HG02885 (cell line): ENCODE measurements at regions not wholly inside any gene's neighbourhood (a gene's known extent, or its start where the extent isn't known, plus 50 kb on each side); places are given as distances from the start of the nearest gene placed in this dataset.
"Not testable (repeated sequence)": the region's sequence is repeated elsewhere in the genome, so short reads cannot be mapped to it uniquely, and the experiment has no call there.

Source experiments
- ATAC-seq: cut with Tn5 transposase; IDR thresholded peaks from one replicate; pipeline ENCODE4 v1.9.1; 2021; ENCODE audit warnings: mild to moderate bottlenecking; ENCODE audit not compliant: unreplicated experiment, poor library complexity

GRCh38 chr21:35206141-35207125, 157.3 kb upstream of the RUNX1 start:
- ATAC-seq, result peak; percentile 59

- ATAC-seq, result no peak
Measured at GRCh38 chr21:35204850-35205541, 155.9 kb upstream of the RUNX1 start.

DNA sequence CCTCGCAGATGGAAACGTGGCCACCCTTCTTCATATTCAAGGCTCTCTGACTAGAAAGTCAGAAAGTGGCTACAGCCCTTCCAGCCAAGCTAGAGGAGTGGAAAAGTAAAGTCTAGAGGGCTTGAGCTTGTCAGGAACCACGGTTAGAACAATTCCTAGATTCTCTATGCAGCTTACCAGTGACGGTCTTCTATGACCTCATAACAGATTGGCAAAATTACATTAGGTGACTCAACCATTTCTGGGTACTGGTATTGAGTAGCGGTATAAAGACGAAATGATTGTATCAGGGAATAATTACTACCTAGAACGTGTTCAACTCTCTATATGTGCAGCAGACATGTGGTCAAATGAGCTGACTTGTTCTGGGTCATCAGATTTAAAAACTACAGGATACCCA, 155.0 kb upstream of the RUNX1 start:
- ATAC-seq, result no peak

- no peak for ATAC-seq
Measured at GRCh38 chr21:35203093-35203977, 154.2 kb upstream of the RUNX1 start.

- ATAC-seq, result no peak
Measured at GRCh38 chr21:35202431-35202830, 153.3 kb upstream of the RUNX1 start.

- no peak for ATAC-seq
Measured at GRCh38 chr21:35201799-35202198, 152.7 kb upstream of the RUNX1 start.

- no peak for ATAC-seq
Measured at GRCh38 chr21:35201288-35201687, 152.2 kb upstream of the RUNX1 start.

- no peak for ATAC-seq
Measured at GRCh38 chr21:35199733-35200015, 150.6 kb upstream of the RUNX1 start.

- no peak for ATAC-seq
Measured at GRCh38 chr21:35198982-35199732, 150.1 kb upstream of the RUNX1 start.

- no peak for ATAC-seq
Measured at GRCh38 chr21:35198565-35198964, 149.5 kb upstream of the RUNX1 start.

GRCh38 chr21:35197992-35198431, 148.9 kb upstream of the RUNX1 start:
- ATAC-seq, result no peak

DNA sequence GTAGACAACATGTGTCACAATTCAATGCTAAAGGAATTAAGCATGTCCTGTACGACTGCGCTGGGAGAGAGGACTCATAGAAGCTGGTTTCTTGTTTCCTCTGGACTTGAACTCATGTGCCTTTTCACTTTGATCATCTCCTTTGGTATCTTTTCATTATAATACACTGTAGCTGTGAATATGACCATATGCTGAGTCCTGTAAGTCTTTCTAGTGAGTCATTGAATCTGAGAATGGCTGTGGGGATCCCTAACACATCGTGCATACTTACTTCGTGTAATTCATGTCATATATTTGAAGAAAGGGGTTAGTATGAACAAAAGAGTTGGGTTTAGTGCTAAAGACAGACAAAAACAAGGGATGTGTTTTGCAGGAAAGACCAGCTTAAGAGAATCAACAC, 148.1 kb upstream of the RUNX1 start:
- no peak for ATAC-seq

DNA sequence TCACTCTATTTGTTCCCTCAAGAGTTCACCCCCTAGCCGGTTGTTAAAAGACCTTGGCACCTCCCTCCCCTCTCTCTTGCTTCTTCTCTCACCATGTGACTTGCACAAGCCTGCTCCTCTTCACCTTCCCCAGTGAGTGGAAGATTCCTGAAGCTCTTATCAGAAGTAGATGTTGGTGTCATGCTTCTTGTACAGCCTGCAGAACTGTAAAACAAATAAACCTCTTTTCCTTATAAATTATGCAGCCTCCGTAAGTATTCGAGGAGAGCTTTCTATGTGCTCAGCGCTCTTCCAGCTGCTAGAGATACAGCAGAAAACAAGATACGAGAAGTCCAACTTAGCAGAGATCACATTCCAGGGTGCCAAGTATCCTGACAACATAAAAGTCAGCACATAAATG, 147.0 kb upstream of the RUNX1 start:
- no peak for ATAC-seq

GRCh38 chr21:35195232-35195631, 146.1 kb upstream of the RUNX1 start:
- no peak for ATAC-seq

GRCh38 chr21:35191754-35192153, 142.7 kb upstream of the RUNX1 start:
- ATAC-seq, result no peak

GRCh38 chr21:35191128-35191527, 142.0 kb upstream of the RUNX1 start:
- no peak for ATAC-seq

DNA sequence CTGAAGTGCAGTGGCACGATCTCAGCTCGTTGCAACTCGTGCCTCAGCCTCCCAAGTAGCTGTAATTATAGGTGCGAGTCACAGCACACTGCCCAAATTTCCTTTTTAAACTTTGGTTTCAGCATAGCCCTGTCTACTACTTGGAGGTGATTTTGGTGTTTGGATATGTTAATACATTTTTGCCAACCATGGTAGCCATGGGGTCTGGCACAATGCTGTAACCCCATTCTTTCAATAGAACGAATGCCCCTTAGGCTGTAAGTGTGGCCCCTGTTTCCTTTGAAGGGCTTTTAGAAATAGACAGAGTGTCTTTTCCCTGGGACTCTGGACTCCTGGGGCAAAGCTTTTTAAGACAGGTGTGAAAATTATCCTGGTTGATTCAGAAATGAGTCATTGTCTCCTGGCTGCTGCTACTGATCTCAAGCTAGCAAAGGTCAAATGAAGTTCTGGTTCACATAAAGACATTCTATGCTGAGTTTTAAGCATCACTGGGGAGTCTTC, 141.1 kb upstream of the RUNX1 start:
- ATAC-seq, result no peak

DNA sequence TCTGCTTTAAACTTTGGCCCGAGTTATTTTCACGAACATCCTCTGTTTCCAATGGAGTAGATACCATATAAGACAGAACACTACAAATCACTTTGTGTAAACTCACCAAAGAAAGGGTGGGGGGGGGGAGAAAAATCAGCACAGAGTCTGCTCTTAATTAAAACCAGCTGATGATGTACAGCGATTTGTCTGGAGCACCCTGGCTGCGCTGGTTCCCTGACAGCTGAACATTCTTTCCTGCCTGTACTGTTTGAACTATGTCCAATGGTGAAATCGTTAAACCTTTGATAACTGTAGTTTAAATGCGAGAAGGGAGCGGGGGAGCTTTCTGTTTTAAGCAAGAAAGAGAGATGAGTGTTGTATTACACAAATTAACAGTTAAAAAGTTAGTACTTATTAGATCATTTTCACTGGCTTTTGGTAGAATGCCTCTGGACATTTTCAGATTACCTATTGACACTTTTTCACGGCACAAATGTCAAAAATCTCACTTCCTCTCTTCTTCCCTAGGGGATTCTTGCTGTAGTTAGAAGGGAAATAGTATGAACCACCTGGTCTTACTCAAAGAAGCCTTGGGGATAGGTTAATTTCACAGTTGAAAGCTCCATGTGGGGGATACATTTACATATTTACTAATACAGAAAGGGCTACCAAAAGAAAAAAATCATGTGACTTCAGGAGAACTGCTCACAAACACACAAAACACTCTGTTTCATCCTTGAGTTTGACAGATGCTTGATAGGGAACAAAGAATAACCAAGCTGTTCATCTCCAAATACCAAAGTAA, 140.2 kb upstream of the RUNX1 start:
- peak; percentile 92 for ATAC-seq

DNA sequence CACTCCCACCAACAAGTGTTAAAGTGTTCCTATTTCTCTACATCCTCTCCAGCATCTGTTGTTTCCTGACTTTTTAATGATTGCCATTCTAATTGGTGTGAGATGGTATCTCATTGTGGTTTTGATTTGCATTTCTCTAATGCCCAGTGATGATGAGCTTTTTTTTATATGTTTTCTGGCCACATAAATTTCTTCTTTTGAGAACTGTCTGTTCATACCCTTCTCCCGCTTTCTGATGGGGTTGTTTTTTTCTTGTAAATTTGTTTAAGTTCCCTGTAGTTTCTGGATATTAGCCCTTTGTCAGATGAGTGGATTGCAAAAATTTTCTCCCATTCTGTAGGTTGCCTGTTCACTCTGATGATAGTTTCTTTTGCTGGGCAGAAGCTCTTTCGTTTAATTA, 134.3 kb upstream of the RUNX1 start:
- not testable (repeated sequence) for ATAC-seq
